Right hindlimb (tissue), 1 donor: ENCODE measurements at regions not wholly inside any gene's neighbourhood (a gene's known extent, or its start where the extent isn't known, plus 50 kb on each side); places are given as distances from the start of the nearest gene placed in this dataset.

ENCODE experiments used
- DNase-seq: peaks from one replicate; pipeline ENCODE4 v3.0.0-alpha.2; 2018

DNA sequence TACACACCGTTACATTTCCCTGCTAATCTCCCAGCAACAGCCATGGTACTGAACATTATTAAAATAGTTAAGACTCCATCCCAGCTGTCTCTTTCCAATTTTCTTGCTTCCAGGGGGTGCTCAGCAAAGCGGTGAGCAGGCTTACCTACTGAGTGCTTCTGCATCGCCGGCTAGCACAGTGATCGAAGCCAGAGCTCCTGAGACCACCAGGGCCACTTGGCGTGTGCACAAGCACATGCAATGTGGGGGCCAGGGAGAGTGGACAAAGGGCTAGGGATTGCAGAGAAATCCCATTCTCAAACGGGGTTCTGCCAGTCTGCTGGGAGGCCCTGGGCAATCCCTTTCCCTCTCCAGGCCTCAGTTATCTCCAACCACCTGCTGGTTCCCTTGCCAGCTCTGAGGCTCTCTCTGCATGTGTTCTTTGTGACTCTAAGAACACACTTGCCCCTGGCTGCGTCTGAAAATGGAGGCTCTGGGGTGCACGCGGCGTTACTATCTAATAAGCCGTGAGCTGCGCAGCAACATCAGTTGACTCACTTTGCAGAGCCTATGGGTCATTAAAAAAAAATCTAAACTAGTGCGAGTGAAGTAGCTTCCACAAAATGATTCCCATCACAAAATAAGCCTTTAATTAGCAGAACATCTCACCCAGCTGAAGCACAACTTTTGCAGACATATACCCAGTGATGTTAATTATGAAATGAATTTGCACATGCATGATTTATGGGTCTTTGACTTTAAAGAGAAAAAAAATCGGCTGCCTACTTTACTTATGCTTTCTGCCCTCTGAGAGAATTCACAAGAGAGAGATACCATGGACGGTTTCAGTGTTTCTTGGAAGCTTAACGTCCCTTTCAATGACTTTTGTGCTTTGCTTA, 271.5 kb downstream of the TLE3 start:
- no peak for DNase-seq

- no peak for DNase-seq
Measured at GRCh38 chr15:69826819-69827175, 270.9 kb downstream of the TLE3 start.

DNA sequence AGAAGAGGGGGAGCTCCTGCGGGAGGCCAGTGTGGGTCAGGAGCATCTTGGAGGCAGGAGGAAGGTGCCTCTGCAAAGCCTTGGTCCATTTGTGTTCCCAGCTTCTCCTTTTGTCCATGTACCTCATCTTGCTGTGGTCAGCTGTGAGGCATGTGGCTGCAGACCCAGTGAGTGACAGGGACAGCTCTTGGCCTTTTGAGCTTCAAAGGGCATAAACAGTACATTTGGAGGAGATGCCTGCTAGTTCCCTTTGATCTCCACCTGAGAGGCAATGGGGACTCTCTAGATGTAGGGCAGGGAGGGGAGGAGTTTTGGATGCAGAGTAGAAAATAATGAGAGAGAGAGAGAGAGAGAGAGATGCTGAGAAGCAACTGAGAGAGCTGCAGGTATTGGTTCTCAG, 270.0 kb downstream of the TLE3 start:
- no peak for DNase-seq

- DNase-seq, result no peak
Measured at GRCh38 chr15:69828181-69828828, 269.4 kb downstream of the TLE3 start.

DNA sequence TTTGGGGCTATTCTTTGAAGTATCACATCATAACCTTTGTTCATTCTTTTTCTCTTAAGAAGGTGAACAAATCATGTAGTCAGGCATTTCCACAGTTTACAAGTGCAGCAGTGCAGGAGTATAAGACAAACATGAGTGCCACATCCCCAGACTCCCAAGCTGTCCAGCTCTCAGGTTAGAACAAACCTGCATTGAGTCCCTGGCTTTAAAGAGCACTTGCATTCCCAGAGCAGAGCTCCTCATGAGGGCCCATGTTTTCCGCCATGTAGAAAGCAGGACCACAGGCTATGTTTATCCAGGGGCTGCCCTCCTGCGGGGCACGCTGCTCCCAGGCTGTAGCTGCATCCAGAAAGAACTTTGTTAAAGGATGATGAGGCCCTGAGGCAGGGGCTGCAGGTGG, 267.7 kb downstream of the TLE3 start:
- no peak for DNase-seq

GRCh38 chr15:69830430-69830829, 267.3 kb downstream of the TLE3 start:
- no peak for DNase-seq

- no peak for DNase-seq
Measured at GRCh38 chr15:69830876-69831275, 266.8 kb downstream of the TLE3 start.

DNA sequence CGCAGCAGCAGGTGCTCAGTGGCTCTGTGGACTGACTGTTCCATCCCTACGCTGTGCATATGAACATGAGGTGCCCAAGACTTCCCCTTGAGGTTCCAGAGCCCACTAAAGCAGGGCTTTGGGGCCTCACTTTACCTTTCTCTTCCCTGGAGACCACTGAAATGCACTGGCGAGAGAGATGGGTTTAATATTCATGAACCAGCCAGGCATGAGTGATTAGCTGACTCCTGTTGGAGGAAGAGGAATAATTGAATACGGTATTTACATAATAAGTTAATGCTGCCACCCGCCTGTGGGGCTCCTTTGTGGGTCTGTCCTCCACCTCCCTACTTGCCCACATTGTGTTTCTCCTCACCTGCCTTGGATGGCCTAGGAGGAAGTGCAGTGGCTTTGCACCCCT, 263.4 kb downstream of the TLE3 start:
- no peak for DNase-seq

DNA sequence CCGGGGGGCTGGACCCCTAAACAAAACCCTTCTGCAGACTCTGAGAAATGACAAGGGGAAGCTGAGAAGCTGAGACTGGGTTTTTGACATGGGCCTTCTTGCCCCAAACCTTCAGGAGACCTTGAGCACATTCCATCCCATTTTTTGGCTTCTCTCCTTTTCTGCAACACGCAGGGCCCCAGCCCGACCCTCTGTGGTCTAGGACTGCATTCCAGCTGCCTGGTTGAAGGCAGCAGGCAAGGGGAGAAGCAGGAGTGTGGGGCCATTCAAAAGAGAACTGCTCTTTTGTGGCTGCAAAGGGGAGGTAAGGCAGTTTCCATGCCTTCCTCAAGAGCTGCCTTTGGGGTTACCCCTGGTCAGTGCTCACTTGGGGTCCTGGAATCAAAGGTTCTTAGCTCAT, 263.0 kb downstream of the TLE3 start:
- DNase-seq, result no peak

- DNase-seq, result no peak
Measured at GRCh38 chr15:69836048-69836447, 261.7 kb downstream of the TLE3 start.

DNA sequence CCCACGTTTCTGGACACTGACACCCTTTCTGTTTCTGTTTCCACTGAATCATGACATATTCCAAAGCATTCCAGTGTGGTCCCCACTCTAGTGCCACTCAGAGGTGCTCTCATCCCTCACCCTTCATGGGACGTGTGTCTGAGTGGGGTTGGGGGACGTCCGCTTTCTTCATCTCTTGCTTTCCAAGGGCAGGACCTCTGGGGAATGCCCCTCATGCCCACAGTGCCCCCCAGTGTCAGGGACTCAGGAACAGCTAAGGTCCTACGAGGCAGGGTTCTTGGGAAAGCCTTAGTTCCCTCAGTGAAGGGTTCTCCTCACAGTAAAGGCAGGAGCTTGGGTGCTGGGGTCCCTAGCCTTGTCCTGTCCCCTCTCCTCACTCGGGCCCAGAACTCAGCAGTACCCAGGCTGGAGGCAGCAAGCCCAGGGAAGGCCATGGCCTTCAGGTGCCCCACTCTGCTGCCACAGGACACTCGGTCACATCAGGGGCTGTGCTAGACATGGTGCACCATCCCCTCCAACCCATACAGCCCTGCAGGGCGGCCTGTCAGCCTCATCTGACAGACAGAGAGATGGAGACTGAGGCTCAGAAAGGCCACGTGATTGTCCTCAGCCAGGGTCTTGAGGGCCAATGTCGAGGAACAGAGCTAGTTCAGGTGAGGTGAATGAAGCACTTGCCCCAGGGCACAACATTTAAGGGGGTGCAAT, 261.0 kb downstream of the TLE3 start:
- no peak for DNase-seq

DNA sequence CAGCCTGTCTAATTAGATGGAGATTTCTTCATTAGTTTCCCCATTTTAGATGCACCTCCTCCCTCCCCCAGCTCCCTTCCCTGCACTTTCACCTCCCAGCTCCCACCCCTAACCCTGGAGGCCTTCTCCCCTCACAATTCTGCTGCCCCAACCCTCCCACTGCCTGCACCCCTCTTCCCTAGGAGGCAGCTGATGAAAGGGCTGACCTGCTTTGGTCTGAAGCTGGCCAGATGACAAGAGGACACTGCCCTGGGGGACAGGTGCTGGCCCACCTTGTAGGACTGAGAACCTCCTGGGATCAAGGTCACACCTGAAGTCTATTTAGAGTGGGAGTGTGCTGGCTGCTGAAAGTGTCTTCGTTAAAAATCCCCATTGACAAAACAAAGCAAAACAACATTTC, 259.4 kb downstream of the TLE3 start:
- DNase-seq, result no peak

DNA sequence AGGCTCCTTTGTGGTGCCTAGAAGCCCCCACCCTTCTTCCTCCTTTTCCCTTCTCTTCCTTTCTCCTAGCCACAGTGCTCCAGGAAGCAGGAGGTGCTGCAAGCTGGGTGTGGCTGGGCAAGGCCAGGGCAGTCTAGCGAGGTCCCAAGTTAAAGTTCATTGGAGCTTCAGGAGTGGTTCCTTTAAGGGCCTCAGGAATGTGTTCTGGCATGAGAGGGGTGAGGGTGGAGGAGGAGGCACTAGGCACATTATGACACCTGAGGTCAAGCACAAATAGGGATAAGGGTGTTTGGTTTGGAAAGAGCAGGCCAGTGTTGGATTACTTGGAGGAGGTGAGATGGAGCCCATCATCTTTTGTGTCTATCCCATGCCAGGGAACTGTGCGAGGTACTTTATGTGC, 258.7 kb downstream of the TLE3 start:
- DNase-seq, result no peak

GRCh38 chr15:69841113-69841828, 256.4 kb downstream of the TLE3 start:
- DNase-seq, result no peak

- DNase-seq, result no peak
Measured at GRCh38 chr15:69842851-69843250, 254.9 kb downstream of the TLE3 start.

GRCh38 chr15:69843276-69843899, 254.3 kb downstream of the TLE3 start:
- no peak for DNase-seq

DNA sequence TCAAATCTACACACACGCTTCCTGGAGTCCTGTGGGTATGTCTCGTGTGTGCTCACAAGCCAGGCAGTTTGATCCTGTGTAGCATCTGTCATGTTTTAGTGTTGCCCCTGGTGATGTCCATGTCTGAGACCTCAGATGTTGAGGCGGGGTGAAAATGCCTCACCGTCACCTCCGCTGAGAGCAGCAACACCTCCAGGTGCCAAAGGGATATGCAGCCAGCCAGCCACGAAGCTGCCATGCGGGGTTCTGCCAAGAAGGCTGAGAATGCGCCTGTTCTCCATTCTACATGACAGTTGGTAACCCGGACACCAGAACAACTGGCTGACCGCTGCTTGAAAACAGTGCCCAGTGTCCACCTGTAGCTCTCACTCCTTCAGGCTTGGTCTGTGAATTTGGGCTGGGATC, 253.8 kb downstream of the TLE3 start:
- no peak for DNase-seq

DNA sequence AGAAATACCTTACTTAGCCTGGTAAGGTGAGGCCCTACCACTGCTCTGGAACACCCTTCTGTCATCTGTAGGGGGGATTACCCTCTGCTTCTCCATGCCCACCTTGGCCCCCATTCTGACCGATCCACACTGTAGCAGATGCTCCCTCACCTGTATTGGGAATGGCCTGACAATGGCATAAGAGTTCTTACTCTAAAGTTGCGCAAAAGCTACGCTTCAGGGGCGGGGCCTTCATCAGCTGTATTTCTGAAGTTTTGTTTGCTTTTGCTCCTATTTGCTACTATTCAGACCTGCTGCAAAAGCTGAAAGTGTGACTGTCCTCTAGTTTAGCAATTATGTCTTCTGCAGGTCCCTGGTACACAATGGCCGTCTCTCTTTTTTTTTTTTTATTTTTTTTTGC, 252.6 kb downstream of the TLE3 start:
- no peak for DNase-seq

DNA sequence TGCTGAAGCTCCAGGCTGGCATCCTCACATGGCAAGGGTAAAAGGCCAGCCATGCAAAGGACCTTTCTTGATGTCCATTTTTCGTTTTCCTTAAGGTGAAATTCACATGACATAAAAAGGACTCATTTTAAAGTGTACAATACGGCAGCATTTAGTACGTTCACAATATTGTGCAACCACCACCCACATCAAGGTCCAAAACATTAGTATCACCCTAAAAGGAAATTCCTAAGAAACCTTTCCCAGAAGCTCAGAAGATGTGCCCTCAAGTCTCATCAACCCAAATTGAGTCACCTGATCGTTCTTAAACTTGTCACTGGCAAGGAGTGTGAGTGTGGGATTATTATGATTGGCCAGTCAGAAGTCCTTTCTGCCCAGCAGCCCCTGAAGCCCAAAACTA, 250.1 kb downstream of the TLE3 start:
- DNase-seq, result no peak

GRCh38 chr15:69848096-69848495, 249.6 kb downstream of the TLE3 start:
- no peak for DNase-seq

DNA sequence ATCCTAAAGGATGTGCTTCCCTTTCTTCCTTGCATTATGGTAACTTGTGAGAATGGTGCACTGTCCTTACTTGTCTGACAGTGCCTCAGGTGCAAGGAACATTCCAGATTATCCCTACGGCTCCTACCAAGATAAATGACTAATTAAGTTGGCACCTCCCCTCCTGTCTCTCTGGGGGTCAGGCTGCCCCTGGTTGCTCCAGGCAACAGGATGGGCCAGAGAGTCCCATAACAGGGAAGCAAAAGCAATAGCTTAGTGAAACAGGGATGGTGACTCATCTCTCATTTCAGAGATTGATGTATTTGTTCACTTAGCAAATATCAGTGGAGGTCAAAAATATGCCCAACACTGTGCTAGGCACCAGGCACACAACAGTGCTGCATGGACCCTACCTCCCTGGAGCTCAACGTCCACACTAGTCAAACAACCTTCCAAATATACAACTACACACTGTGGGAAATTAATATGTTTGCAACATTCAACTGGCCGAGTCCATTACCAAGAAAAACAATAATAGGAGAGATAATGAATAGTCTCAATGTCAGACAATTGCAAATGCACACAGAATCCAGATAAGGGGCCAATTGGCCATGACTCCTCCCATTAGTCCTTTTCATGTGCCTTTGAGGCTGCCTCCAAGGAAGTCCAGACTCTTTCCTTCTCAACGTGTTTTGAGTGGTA, 249.0 kb downstream of the TLE3 start:
- DNase-seq, result no peak

GRCh38 chr15:69849232-69849610, 248.5 kb downstream of the TLE3 start:
- no peak for DNase-seq
